ENCODE measurements at regions not wholly inside any gene's neighbourhood (a gene's known extent, or its start where the extent isn't known, plus 50 kb on each side); places are given as distances from the start of the nearest gene placed in this dataset.

- no peak for TF ChIP-seq EZH2 (IDR thresholded peaks at IDR 0.05; ENCODE audit: borderline replicate concordance, insufficient read depth, low read depth, low read length, poor library complexity, severe bottlenecking)
- TF ChIP-seq, protein P1, sequence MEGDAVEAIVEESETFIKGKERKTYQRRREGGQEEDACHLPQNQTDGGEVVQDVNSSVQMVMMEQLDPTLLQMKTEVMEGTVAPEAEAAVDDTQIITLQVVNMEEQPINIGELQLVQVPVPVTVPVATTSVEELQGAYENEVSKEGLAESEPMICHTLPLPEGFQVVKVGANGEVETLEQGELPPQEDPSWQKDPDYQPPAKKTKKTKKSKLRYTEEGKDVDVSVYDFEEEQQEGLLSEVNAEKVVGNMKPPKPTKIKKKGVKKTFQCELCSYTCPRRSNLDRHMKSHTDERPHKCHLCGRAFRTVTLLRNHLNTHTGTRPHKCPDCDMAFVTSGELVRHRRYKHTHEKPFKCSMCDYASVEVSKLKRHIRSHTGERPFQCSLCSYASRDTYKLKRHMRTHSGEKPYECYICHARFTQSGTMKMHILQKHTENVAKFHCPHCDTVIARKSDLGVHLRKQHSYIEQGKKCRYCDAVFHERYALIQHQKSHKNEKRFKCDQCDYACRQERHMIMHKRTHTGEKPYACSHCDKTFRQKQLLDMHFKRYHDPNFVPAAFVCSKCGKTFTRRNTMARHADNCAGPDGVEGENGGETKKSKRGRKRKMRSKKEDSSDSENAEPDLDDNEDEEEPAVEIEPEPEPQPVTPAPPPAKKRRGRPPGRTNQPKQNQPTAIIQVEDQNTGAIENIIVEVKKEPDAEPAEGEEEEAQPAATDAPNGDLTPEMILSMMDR (IDR thresholded peaks at IDR 0.05), result no peak
These were observed 213.9 kb upstream of the SHH start for GRCh38 chr7:156026076-156026600.

Measured in B cell (primary cell).